ENCODE measurements at regions not wholly inside any gene's neighbourhood (a gene's known extent, or its start where the extent isn't known, plus 50 kb on each side); places are given as distances from the start of the nearest gene placed in this dataset.

GRCh38 chr16:86180780-86181179, 281.8 kb downstream of the IRF8 start:
- DNase-seq (ENCODE audit: low read depth): no peak
- H3K4me3 ChIP-seq (ENCODE audit: low read depth, low read length): no peak overlapping the region
- TF ChIP-seq, protein P1, sequence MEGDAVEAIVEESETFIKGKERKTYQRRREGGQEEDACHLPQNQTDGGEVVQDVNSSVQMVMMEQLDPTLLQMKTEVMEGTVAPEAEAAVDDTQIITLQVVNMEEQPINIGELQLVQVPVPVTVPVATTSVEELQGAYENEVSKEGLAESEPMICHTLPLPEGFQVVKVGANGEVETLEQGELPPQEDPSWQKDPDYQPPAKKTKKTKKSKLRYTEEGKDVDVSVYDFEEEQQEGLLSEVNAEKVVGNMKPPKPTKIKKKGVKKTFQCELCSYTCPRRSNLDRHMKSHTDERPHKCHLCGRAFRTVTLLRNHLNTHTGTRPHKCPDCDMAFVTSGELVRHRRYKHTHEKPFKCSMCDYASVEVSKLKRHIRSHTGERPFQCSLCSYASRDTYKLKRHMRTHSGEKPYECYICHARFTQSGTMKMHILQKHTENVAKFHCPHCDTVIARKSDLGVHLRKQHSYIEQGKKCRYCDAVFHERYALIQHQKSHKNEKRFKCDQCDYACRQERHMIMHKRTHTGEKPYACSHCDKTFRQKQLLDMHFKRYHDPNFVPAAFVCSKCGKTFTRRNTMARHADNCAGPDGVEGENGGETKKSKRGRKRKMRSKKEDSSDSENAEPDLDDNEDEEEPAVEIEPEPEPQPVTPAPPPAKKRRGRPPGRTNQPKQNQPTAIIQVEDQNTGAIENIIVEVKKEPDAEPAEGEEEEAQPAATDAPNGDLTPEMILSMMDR (IDR thresholded peaks at IDR 0.05; ENCODE audit: insufficient read depth, low read depth, low read length): no peak

GRCh38 chr16:86181526-86181925, 282.6 kb downstream of the IRF8 start:
- TF ChIP-seq, protein P1 (IDR thresholded peaks at IDR 0.05; ENCODE audit: insufficient read depth, low read depth, low read length): no peak
- no peak overlapping the region for H3K4me3 ChIP-seq (ENCODE audit: low read depth, low read length)
- DNase-seq (ENCODE audit: low read depth): no peak

DNA sequence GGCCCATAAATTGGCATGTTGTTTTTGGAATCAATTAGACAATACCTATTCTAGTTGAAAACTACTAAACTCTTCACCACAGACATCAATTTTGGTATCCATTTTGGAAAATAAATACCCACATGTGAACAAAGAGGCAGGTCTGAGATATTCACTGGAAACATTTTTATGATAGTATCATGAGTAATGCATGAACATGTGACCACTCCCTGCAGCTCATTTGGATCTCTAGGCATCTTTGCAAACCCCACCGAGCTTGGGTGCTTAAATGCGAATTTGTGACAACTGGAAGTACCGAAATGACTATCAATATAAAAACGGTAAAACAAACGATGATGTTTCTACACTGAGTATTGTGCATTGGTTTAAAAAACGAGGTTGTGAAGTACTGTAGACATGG, 285.2 kb downstream of the IRF8 start:
- no peak for DNase-seq (ENCODE audit: low read depth)
- no peak overlapping the region for H3K4me3 ChIP-seq (ENCODE audit: low read depth, low read length)
- TF ChIP-seq, protein P1 (IDR thresholded peaks at IDR 0.05; ENCODE audit: insufficient read depth, low read depth, low read length): no peak

GRCh38 chr16:86185089-86185488, 286.1 kb downstream of the IRF8 start:
- TF ChIP-seq, protein P1 (IDR thresholded peaks at IDR 0.05; ENCODE audit: insufficient read depth, low read depth, low read length): no peak
- H3K4me3 ChIP-seq (ENCODE audit: low read depth, low read length): no peak overlapping the region
- no peak for DNase-seq (ENCODE audit: low read depth)

- no peak overlapping the region for H3K4me3 ChIP-seq (ENCODE audit: low read depth, low read length)
- TF ChIP-seq, protein P1 (IDR thresholded peaks at IDR 0.05; ENCODE audit: insufficient read depth, low read depth, low read length): no peak
- no peak for DNase-seq (ENCODE audit: low read depth)
These were observed 287.4 kb downstream of the IRF8 start for GRCh38 chr16:86186313-86186712.

DNA sequence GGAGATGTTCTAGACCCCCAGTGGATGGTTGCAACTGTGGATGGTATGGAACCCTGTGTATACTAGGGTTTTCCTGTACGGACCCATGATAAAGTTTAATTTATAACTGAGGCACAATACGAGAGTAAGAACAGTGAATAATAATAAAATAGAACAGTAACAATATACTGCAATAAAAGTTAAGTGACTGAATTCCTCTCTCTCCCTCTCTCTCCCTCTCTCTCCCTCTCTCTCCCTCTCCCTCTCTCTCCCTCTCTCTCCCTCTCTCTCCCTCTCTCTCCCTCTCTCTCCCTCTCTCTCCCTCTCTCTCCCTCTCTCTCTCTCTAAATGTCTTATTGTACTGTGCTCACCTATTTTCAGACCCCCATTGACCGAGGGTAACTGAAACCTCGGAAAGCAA, 291.0 kb downstream of the IRF8 start:
- H3K4me3 ChIP-seq (ENCODE audit: low read depth, low read length): no peak overlapping the region
- no peak for DNase-seq (ENCODE audit: low read depth)
- TF ChIP-seq, protein P1 (IDR thresholded peaks at IDR 0.05; ENCODE audit: insufficient read depth, low read depth, low read length): no peak

GRCh38 chr16:86191663-86192062, 292.7 kb downstream of the IRF8 start:
- TF ChIP-seq, protein P1 (IDR thresholded peaks at IDR 0.05; ENCODE audit: insufficient read depth, low read depth, low read length): no peak
- DNase-seq (ENCODE audit: low read depth): no peak
- H3K4me3 ChIP-seq (ENCODE audit: low read depth, low read length): no peak overlapping the region

Measured in fibroblast of villous mesenchyme (primary cell).